ENCODE measurements at regions not wholly inside any gene's neighbourhood (a gene's known extent, or its start where the extent isn't known, plus 50 kb on each side); places are given as distances from the start of the nearest gene placed in this dataset.

DNA sequence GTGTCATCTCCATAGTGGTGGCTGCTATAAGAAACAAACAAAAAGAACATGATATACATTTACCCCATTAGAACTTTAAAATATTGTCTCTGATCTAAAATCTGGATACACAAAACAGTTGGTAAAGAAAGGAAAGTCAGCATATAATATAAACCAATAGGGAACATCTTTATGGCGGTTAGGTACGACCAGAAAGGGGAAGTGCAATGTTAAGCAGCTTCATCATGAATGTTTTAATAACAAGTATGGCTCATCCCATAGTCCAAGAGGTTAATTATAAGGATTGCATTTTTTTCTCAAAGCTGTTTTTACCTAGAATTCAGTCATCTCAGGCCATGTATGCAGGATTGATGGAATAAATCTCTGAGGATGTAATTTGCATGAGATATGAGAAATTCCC is 1869.7 kb downstream of the PCDH7 start:
- no peak overlapping the region for H2BK120ac ChIP-seq (ENCODE audit: low read depth, low read length, poor library complexity, severe bottlenecking)
- peaks cover 10% of the 10 kb centered on the region in 2 experiments for H3K4me1 Mint-ChIP-seq
- H3K9ac ChIP-seq (ENCODE audit: extremely low read depth, insufficient read length, low read length): no peak overlapping the region
- H3K23me2 ChIP-seq (ENCODE audit: insufficient read length, low read depth, low read length, poor library complexity, severe bottlenecking): no peaks in the 10 kb centered on the region
- H3T11ph ChIP-seq (ENCODE audit: low read length): no peak overlapping the region
- H2BK12ac ChIP-seq (ENCODE audit: insufficient read length, low read depth, low read length): no peak overlapping the region
- H4K91ac ChIP-seq (ENCODE audit: insufficient read length, low read depth, low read length): no peak overlapping the region
- H2BK5ac ChIP-seq (ENCODE audit: insufficient read length, low read length): no peak overlapping the region
- no peak overlapping the region for H3K27ac ChIP-seq (ENCODE audit: insufficient read length, low read depth, low read length)
- H3K27ac Mint-ChIP-seq: no peak overlapping the region
- no peaks in the 10 kb centered on the region for H3K79me2 ChIP-seq (ENCODE audit: insufficient read depth, low read length)
- H3K56ac ChIP-seq (ENCODE audit: insufficient read length, low read depth, low read length): no peak overlapping the region
- H2BK15ac ChIP-seq (ENCODE audit: low read depth, low read length): no peak overlapping the region
- H3K4me2 ChIP-seq (ENCODE audit: insufficient read depth, insufficient read length, low read length): no peak overlapping the region
- H4K8ac ChIP-seq (replicated peaks; ENCODE audit: insufficient read length, low read depth, low read length): no peak overlapping the region
- TF ChIP-seq, protein P1, sequence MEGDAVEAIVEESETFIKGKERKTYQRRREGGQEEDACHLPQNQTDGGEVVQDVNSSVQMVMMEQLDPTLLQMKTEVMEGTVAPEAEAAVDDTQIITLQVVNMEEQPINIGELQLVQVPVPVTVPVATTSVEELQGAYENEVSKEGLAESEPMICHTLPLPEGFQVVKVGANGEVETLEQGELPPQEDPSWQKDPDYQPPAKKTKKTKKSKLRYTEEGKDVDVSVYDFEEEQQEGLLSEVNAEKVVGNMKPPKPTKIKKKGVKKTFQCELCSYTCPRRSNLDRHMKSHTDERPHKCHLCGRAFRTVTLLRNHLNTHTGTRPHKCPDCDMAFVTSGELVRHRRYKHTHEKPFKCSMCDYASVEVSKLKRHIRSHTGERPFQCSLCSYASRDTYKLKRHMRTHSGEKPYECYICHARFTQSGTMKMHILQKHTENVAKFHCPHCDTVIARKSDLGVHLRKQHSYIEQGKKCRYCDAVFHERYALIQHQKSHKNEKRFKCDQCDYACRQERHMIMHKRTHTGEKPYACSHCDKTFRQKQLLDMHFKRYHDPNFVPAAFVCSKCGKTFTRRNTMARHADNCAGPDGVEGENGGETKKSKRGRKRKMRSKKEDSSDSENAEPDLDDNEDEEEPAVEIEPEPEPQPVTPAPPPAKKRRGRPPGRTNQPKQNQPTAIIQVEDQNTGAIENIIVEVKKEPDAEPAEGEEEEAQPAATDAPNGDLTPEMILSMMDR (conservative IDR thresholded peaks at IDR 0.05): no peak
- H4K5ac ChIP-seq (ENCODE audit: insufficient read length, low read depth, low read length): no peak overlapping the region
- H3K36me3 Mint-ChIP-seq (ENCODE audit: insufficient read depth in 1 of 3, low read depth in 3 of 3): peaks cover 0 to 3% (median 0%) of the 10 kb centered on the region in 3 experiments; a peak in 2 of 7 replicates
- H3K27me3 ChIP-seq (ENCODE audit: insufficient read depth, low read length): no peaks in the 10 kb centered on the region
- H3K4ac ChIP-seq (ENCODE audit: low read depth, low read length): no peak overlapping the region
- H3K4me3 Mint-ChIP-seq: no peak overlapping the region
- peaks cover 0 to 5% of the 10 kb centered on the region in 2 experiments; a peak in 4 of 5 replicates for H3K9me3 Mint-ChIP-seq
- DNase-seq: no peak
- no peaks in the 10 kb centered on the region for H3K79me1 ChIP-seq (ENCODE audit: insufficient read depth, low read depth, low read length, poor library complexity, severe bottlenecking)
- no peaks in the 10 kb centered on the region for H3K27me3 Mint-ChIP-seq (ENCODE audit: low read depth)
- H3K9me3 ChIP-seq (ENCODE audit: control insufficient read depth, low read depth, low read length): no peaks in the 10 kb centered on the region
- no peak overlapping the region for H3K18ac ChIP-seq (ENCODE audit: insufficient read length, low read depth, low read length)
- no CpG with 5 or more reads among the region's 2 CpGs for WGBS (ENCODE audit: extremely low coverage, insufficient read length, low lambda C conversion rate)
- H3K23ac ChIP-seq (ENCODE audit: insufficient read length, low read depth, low read length): no peak overlapping the region
- no peaks in the 10 kb centered on the region for H4K20me1 ChIP-seq (ENCODE audit: control insufficient read depth, insufficient read depth, insufficient read length)
- H2BK20ac ChIP-seq (ENCODE audit: low read depth, low read length, poor library complexity, severe bottlenecking): no peak overlapping the region
- no peak overlapping the region for H2AK5ac ChIP-seq (ENCODE audit: insufficient read length, low read length)
- H2AFZ ChIP-seq (ENCODE audit: low read length): no peak overlapping the region
- H3K14ac ChIP-seq (ENCODE audit: insufficient read depth, low read length): no peak overlapping the region
- H3K4me1 ChIP-seq (ENCODE audit: insufficient read depth, low read length): no peaks in the 10 kb centered on the region

All from H9 (cell line).